ENCODE measurements at regions not wholly inside any gene's neighbourhood (a gene's known extent, or its start where the extent isn't known, plus 50 kb on each side); places are given as distances from the start of the nearest gene placed in this dataset.

DNA sequence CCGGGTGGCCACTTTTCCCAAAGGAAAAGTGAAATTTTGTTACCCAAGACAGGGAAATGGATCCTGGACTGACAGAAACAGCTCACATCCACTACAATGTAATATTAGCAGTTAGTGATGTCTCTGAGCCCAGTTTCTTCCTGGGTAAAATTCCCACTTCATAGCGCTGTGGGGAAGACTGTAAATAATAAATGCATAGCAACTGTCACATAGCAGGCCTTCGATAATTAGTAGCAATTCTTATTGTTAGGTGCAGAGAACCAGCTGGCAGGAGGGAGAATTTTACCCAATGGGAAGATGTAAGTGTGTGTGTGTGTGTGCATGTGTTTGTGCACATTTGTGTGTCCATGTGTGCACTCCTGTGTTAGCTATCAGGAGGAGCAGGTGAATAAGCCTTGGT lies 221.5 kb downstream of the SLC4A3 start:
- Histone ChIP-seq H3K36me3 (ENCODE audit: control insufficient read depth, insufficient read depth, low read length) (no peaks in the 10 kb centered on the region), H4K20me1 (replicated peaks; ENCODE audit: control insufficient read depth, insufficient read depth, low read length) (no peaks in the 10 kb centered on the region; the same call in 1 of the 2 replicates), H3K4me3 (no peak overlapping the region), H3K9me3 (replicated peaks; ENCODE audit: control insufficient read depth, insufficient read depth, low read depth, low read length) (no peaks in the 10 kb centered on the region), H2AFZ (ENCODE audit: low read depth, low read length) (no peak overlapping the region), H3K4me2 (ENCODE audit: insufficient read depth, low read length) (no peak overlapping the region), H3K79me2 (ENCODE audit: control insufficient read depth, insufficient read depth, low read length) (no peaks in the 10 kb centered on the region), H3K27me3 (ENCODE audit: control insufficient read depth in 2 of 2, insufficient read depth in 2 of 2, low read length in 2 of 2) (no peaks in the 10 kb centered on the region; a peak in 1 of 5 replicates), H3K27ac (ENCODE audit: extremely low read depth, low read depth, low read length) (no peak overlapping the region), H3K4me1 (replicated peaks in 1 of 2; ENCODE audit: control insufficient read depth in 2 of 2, insufficient read depth in 2 of 2, low read length in 2 of 2) (no peaks in the 10 kb centered on the region; a peak in 1 of 5 replicates), H3K9ac (ENCODE audit: insufficient read depth in 1 of 2, low read depth in 2 of 2, low read length in 2 of 2) (no peak overlapping the region), H3K9me1 (ENCODE audit: control insufficient read depth, insufficient read depth, low read length) (no peaks in the 10 kb centered on the region)
- ChIA-PET POLR2A (no interaction called here), CTCF (ENCODE audit: low intra/inter-chr PET ratio) (no interaction called here)
- BruUV-seq (replicated peaks) = no TSS peak
- WGBS (ENCODE audit: insufficient coverage, low coverage, missing lambda C conversion rate) = 0% methylated on average over 3 of the region's 3 CpGs
- TF ChIP-seq SP1 (CRISPR knock-in tag; IDR thresholded peaks at IDR 0.05) (no peak), E2F3 (CRISPR knock-in tag; IDR thresholded peaks at IDR 0.05) (no peak), PTRF (tag; IDR thresholded peaks at IDR 0.05) (no peak), FOXJ3 (CRISPR knock-in tag; IDR thresholded peaks at IDR 0.05) (no peak), FOS (IDR thresholded peaks at IDR 0.05; ENCODE audit: extremely low read depth, insufficient read length) (no peak), GATAD2B (IDR thresholded peaks at IDR 0.05; ENCODE audit: borderline replicate concordance) (no peak), PHF8 (IDR thresholded peaks at IDR 0.05; ENCODE audit: borderline replicate concordance, low read length) (no peak), PURB (CRISPR knock-in tag; IDR thresholded peaks at IDR 0.05; ENCODE audit: low read depth) (no peak)
- TF ChIP-seq, protein P1, sequence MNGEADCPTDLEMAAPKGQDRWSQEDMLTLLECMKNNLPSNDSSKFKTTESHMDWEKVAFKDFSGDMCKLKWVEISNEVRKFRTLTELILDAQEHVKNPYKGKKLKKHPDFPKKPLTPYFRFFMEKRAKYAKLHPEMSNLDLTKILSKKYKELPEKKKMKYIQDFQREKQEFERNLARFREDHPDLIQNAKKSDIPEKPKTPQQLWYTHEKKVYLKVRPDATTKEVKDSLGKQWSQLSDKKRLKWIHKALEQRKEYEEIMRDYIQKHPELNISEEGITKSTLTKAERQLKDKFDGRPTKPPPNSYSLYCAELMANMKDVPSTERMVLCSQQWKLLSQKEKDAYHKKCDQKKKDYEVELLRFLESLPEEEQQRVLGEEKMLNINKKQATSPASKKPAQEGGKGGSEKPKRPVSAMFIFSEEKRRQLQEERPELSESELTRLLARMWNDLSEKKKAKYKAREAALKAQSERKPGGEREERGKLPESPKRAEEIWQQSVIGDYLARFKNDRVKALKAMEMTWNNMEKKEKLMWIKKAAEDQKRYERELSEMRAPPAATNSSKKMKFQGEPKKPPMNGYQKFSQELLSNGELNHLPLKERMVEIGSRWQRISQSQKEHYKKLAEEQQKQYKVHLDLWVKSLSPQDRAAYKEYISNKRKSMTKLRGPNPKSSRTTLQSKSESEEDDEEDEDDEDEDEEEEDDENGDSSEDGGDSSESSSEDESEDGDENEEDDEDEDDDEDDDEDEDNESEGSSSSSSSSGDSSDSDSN (IDR thresholded peaks at IDR 0.05; ENCODE audit: borderline replicate concordance in 1 of 2, low read depth in 2 of 2, low read length in 2 of 2) = no peak
- in situ Hi-C loops (cut with MboI) (no loop called here), intact Hi-C loops (cut with micrococcal nuclease) (no loop called here)
- DNase-seq (ENCODE audit: extremely low read depth in 1 of 4, low spot score in 3 of 4) (no peak), ATAC-seq (no peak), FAIRE-seq (no peak)

All from K562 (cell line).